ENCODE measurements at regions not wholly inside any gene's neighbourhood (a gene's known extent, or its start where the extent isn't known, plus 50 kb on each side); places are given as distances from the start of the nearest gene placed in this dataset.

GRCh38 chr2:147543056-147543455 is 301.8 kb upstream of the ACVR2A start:
- H3K9me3 Mint-ChIP-seq (ENCODE audit: unreplicated experiment): no peaks in the 10 kb centered on the region

GRCh38 chr2:147542351-147542750 is 302.5 kb upstream of the ACVR2A start:
- Mint-ChIP-seq H3K27me3 (ENCODE audit: insufficient read depth, unreplicated experiment) (no peaks in the 10 kb centered on the region), H3K4me3 (ENCODE audit: unreplicated experiment) (no peak overlapping the region), H3K9me3 (ENCODE audit: unreplicated experiment) (no peaks in the 10 kb centered on the region), H3K27ac (ENCODE audit: low read depth, unreplicated experiment) (no peak overlapping the region), H3K4me1 (ENCODE audit: insufficient read depth, unreplicated experiment) (peaks cover 10% of the 10 kb centered on the region), H3K36me3 (ENCODE audit: insufficient read depth, unreplicated experiment) (no peaks in the 10 kb centered on the region)
- DNase-seq (ENCODE audit: unreplicated experiment): no peak
- no TSS peak for BruUV-seq (replicated peaks)
- CTCF ChIA-PET: no interaction called here
- no peak for TF ChIP-seq CTCF (IDR thresholded peaks at IDR 0.05; ENCODE audit: unreplicated experiment)
- POLR2A ChIA-PET: no interaction called here
- intact Hi-C loops (cut with micrococcal nuclease): no loop called here

More at GRCh38 chr2:147543056-147543455, 301.8 kb upstream of the ACVR2A start:
- Mint-ChIP-seq H3K4me3 (ENCODE audit: unreplicated experiment) (no peak overlapping the region), H3K36me3 (ENCODE audit: insufficient read depth, unreplicated experiment) (no peaks in the 10 kb centered on the region), H3K4me1 (ENCODE audit: insufficient read depth, unreplicated experiment) (peaks cover 10% of the 10 kb centered on the region), H3K27ac (ENCODE audit: low read depth, unreplicated experiment) (no peak overlapping the region), H3K27me3 (ENCODE audit: insufficient read depth, unreplicated experiment) (no peaks in the 10 kb centered on the region)
- ChIA-PET POLR2A (no interaction called here), CTCF (no interaction called here)
- no TSS peak for BruUV-seq (replicated peaks)
- no peak for TF ChIP-seq CTCF (IDR thresholded peaks at IDR 0.05; ENCODE audit: unreplicated experiment)
- no peak for DNase-seq (ENCODE audit: unreplicated experiment)
- intact Hi-C loops (cut with micrococcal nuclease): no loop called here

- H3K4me3 Mint-ChIP-seq (ENCODE audit: unreplicated experiment): no peak overlapping the region
- peaks cover 10% of the 10 kb centered on the region for H3K4me1 Mint-ChIP-seq (ENCODE audit: insufficient read depth, unreplicated experiment)
- ChIA-PET CTCF (no interaction called here), POLR2A (no interaction called here)
- no peaks in the 10 kb centered on the region for H3K27me3 Mint-ChIP-seq (ENCODE audit: insufficient read depth, unreplicated experiment)
- intact Hi-C loops (cut with micrococcal nuclease): no loop called here
- H3K36me3 Mint-ChIP-seq (ENCODE audit: insufficient read depth, unreplicated experiment): no peaks in the 10 kb centered on the region
- no TSS peak for BruUV-seq (replicated peaks)
- TF ChIP-seq CTCF (IDR thresholded peaks at IDR 0.05; ENCODE audit: unreplicated experiment): no peak
- DNase-seq (ENCODE audit: unreplicated experiment): no peak
- H3K9me3 Mint-ChIP-seq (ENCODE audit: unreplicated experiment): no peaks in the 10 kb centered on the region
- no peak overlapping the region for H3K27ac Mint-ChIP-seq (ENCODE audit: low read depth, unreplicated experiment)
Observed at GRCh38 chr2:147541314-147541713, 303.5 kb upstream of the ACVR2A start.

GRCh38 chr2:147538821-147539220 is 306.0 kb upstream of the ACVR2A start:
- no peak for TF ChIP-seq CTCF (IDR thresholded peaks at IDR 0.05; ENCODE audit: unreplicated experiment)
- intact Hi-C loops (cut with micrococcal nuclease): no loop called here
- BruUV-seq (replicated peaks): no TSS peak
- no peaks in the 10 kb centered on the region for H3K9me3 Mint-ChIP-seq (ENCODE audit: unreplicated experiment)
- ChIA-PET CTCF (no interaction called here), POLR2A (interaction anchor here (0.5 kb wide), 1 partner anchor 394 kb away, joined by 3 read pairs; no protein-coding TSS in a partner anchor)
- no peaks in the 10 kb centered on the region for H3K27me3 Mint-ChIP-seq (ENCODE audit: insufficient read depth, unreplicated experiment)
- no peaks in the 10 kb centered on the region for H3K36me3 Mint-ChIP-seq (ENCODE audit: insufficient read depth, unreplicated experiment)
- H3K4me1 Mint-ChIP-seq (ENCODE audit: insufficient read depth, unreplicated experiment): peaks cover 10% of the 10 kb centered on the region
- DNase-seq (ENCODE audit: unreplicated experiment): no peak
- no peak overlapping the region for H3K27ac Mint-ChIP-seq (ENCODE audit: low read depth, unreplicated experiment)
- H3K4me3 Mint-ChIP-seq (ENCODE audit: unreplicated experiment): no peak overlapping the region

Data from MCF 10A (cell line).